Panc1 (cell line): ENCODE measurements at regions not wholly inside any gene's neighbourhood (a gene's known extent, or its start where the extent isn't known, plus 50 kb on each side); places are given as distances from the start of the nearest gene placed in this dataset.

Experiments
- POLR2AphosphoS5 ChIP-seq: IDR thresholded peaks from 2 replicates; pipeline ENCODE4 v1.6.1; 2012; ENCODE audit warnings: mild to moderate bottlenecking, low read depth, low read length, moderate library complexity
- REST ChIP-seq, 2 experiments: IDR thresholded peaks; 2 replicates each; pipeline ENCODE4 v1.6.1; 2011 to 2012; ENCODE audit warnings: low read depth in 2 of 2, control low read depth in 1 of 2, low read length in 1 of 2, mild to moderate bottlenecking in 1 of 2, moderate library complexity in 1 of 2; ENCODE audit not compliant: insufficient read depth in 1 of 2
- SIN3A ChIP-seq: IDR thresholded peaks from 2 replicates; pipeline ENCODE4 v1.6.1; 2012; ENCODE audit warnings: low read depth, mild to moderate bottlenecking, low read length, moderate library complexity, borderline replicate concordance; ENCODE audit not compliant: insufficient read depth
- TF ChIP-seq, protein P1 (sequence below): fragments of 450-650 bp; IDR thresholded peaks from 2 replicates; pipeline ENCODE4 v1.5.1; 2017; ENCODE audit warnings: mild to moderate bottlenecking

DNA sequence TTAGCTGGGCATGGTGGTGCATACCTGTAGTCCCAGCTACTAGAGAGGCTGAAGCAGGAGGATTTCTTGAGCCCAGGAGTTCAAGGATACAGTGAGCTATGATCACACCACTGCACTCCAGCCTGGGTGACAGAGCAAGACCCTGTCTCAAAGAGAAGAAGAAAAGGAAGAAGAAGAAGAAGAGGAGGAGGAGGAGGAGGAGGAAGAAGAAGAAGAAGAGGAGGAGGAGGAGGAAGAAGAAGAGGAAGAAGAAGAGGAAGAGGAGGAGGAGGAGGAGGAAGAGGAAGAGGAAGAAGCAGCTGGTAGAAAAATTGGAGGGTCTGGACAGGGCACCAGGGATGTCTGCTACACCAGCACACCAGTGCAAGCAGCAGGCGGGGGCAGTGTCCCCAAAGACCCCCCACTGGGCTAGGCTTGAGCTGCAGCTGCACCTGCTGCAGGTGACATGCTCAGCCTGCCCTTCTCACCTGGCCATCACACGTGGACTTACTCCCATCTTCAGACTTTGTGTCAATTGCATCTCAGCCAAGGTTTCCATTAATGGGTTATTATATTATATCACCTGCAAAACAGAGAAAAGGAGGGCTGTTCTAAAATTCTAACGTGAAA is 180.9 kb upstream of the ZNF507 start:
- TF ChIP-seq, protein P1, sequence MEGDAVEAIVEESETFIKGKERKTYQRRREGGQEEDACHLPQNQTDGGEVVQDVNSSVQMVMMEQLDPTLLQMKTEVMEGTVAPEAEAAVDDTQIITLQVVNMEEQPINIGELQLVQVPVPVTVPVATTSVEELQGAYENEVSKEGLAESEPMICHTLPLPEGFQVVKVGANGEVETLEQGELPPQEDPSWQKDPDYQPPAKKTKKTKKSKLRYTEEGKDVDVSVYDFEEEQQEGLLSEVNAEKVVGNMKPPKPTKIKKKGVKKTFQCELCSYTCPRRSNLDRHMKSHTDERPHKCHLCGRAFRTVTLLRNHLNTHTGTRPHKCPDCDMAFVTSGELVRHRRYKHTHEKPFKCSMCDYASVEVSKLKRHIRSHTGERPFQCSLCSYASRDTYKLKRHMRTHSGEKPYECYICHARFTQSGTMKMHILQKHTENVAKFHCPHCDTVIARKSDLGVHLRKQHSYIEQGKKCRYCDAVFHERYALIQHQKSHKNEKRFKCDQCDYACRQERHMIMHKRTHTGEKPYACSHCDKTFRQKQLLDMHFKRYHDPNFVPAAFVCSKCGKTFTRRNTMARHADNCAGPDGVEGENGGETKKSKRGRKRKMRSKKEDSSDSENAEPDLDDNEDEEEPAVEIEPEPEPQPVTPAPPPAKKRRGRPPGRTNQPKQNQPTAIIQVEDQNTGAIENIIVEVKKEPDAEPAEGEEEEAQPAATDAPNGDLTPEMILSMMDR, result no peak
- no peak for TF ChIP-seq SIN3A
- no peak for TF ChIP-seq POLR2AphosphoS5
- TF ChIP-seq REST (IDR thresholded peaks at IDR 0.05; ENCODE audit: insufficient read depth in 1 of 2, low read depth in 2 of 2, low read length in 1 of 2), result no peak
